ENCODE measurements at regions not wholly inside any gene's neighbourhood (a gene's known extent, or its start where the extent isn't known, plus 50 kb on each side); places are given as distances from the start of the nearest gene placed in this dataset.

GRCh38 chr17:72504783-72505182 is 384.0 kb downstream of the SOX9 start:
- H3K36me3 Mint-ChIP-seq: no peaks in the 10 kb centered on the region
- no peaks in the 10 kb centered on the region for H3K79me2 ChIP-seq (ENCODE audit: insufficient read depth, low read length)
- 97% methylated on average over 3 of the region's 4 CpGs for WGBS (ENCODE audit: insufficient coverage)

GRCh38 chr17:72506773-72507172 is 386.0 kb downstream of the SOX9 start:
- H3K9me3 Mint-ChIP-seq: peaks cover 0 to 10% (median 4%) of the 10 kb centered on the region in 7 donors
- intact Hi-C loops (cut with micrococcal nuclease): no loop called here
- no peaks in the 10 kb centered on the region for H3K36me3 ChIP-seq (replicated peaks in 1 of 2; ENCODE audit: control insufficient read depth in 1 of 2, insufficient read depth in 2 of 2, low read length in 2 of 2)
- WGBS (ENCODE audit: insufficient coverage): 83% methylated on average over 1 of the region's 12 CpGs
- H3K27ac Mint-ChIP-seq: no peak overlapping the region
- H3K9ac ChIP-seq (ENCODE audit: insufficient read depth, low read length, poor library complexity, severe bottlenecking): no peak overlapping the region
- no peak overlapping the region for H3K4me3 ChIP-seq (replicated peaks in 1 of 3; ENCODE audit: low read depth in 2 of 3, low read length in 3 of 3)
- H3K79me2 ChIP-seq (ENCODE audit: insufficient read depth, low read length): no peaks in the 10 kb centered on the region
- H3K27me3 Mint-ChIP-seq (ENCODE audit: low read depth in 3 of 3): peaks cover 4 to 13% (median 9%) of the 10 kb centered on the region in 3 donors
- H2AFZ ChIP-seq (ENCODE audit: insufficient read depth, low read depth, low read length, poor library complexity, severe bottlenecking): no peak overlapping the region
- H3K27ac ChIP-seq (ENCODE audit: low read depth in 1 of 2, low read length in 2 of 2): no peak overlapping the region
- no peak for DNase-seq
- no peak overlapping the region for H3K4me3 Mint-ChIP-seq
- no peaks in the 10 kb centered on the region for H3K27me3 ChIP-seq (ENCODE audit: control insufficient read depth in 2 of 2, insufficient read depth in 2 of 2, low read length in 2 of 2)
- H4K20me1 ChIP-seq (ENCODE audit: insufficient read depth, low read length): no peaks in the 10 kb centered on the region
- no peaks in the 10 kb centered on the region for H3K36me3 Mint-ChIP-seq
- no peaks in the 10 kb centered on the region for H3K9me3 ChIP-seq (replicated peaks in 1 of 2; ENCODE audit: control insufficient read depth in 1 of 2, insufficient read depth in 1 of 2, low read length in 2 of 2)
- H3K4me1 Mint-ChIP-seq: no peaks in the 10 kb centered on the region
- H3K4me1 ChIP-seq (ENCODE audit: control insufficient read depth in 1 of 2, insufficient read depth in 2 of 2, low read length in 2 of 2): no peaks in the 10 kb centered on the region
- no peak overlapping the region for H3K4me2 ChIP-seq (replicated peaks; ENCODE audit: extremely low read depth, low read length, poor library complexity, severe bottlenecking)
- TF ChIP-seq CTCF (IDR thresholded peaks at IDR 0.05): no peak

More at GRCh38 chr17:72504783-72505182, 384.0 kb downstream of the SOX9 start:
- H3K4me3 Mint-ChIP-seq: no peak overlapping the region
- no peak for TF ChIP-seq CTCF (IDR thresholded peaks at IDR 0.05)
- no peaks in the 10 kb centered on the region for H3K4me1 Mint-ChIP-seq
- no peak overlapping the region for H3K4me2 ChIP-seq (replicated peaks; ENCODE audit: extremely low read depth, low read length, poor library complexity, severe bottlenecking)
- H3K9me3 Mint-ChIP-seq: peaks cover 0 to 10% (median 4%) of the 10 kb centered on the region in 7 donors
- no peak for DNase-seq
- intact Hi-C loops (cut with micrococcal nuclease): no loop called here
- no peak overlapping the region for H3K9ac ChIP-seq (ENCODE audit: insufficient read depth, low read length, poor library complexity, severe bottlenecking)
- no peaks in the 10 kb centered on the region for H3K27me3 ChIP-seq (ENCODE audit: control insufficient read depth in 2 of 2, insufficient read depth in 2 of 2, low read length in 2 of 2)
- peaks cover 3 to 10% (median 6%) of the 10 kb centered on the region in 3 donors for H3K27me3 Mint-ChIP-seq (ENCODE audit: low read depth in 3 of 3)
- H3K9me3 ChIP-seq (replicated peaks in 1 of 2; ENCODE audit: control insufficient read depth in 1 of 2, insufficient read depth in 1 of 2, low read length in 2 of 2): no peaks in the 10 kb centered on the region
- H3K36me3 ChIP-seq (replicated peaks in 1 of 2; ENCODE audit: control insufficient read depth in 1 of 2, insufficient read depth in 2 of 2, low read length in 2 of 2): no peaks in the 10 kb centered on the region
- no peak overlapping the region for H2AFZ ChIP-seq (ENCODE audit: insufficient read depth, low read depth, low read length, poor library complexity, severe bottlenecking)
- H3K27ac Mint-ChIP-seq: no peak overlapping the region
- H3K4me1 ChIP-seq (ENCODE audit: control insufficient read depth in 1 of 2, insufficient read depth in 2 of 2, low read length in 2 of 2): no peaks in the 10 kb centered on the region
- no peaks in the 10 kb centered on the region for H4K20me1 ChIP-seq (ENCODE audit: insufficient read depth, low read length)
- H3K4me3 ChIP-seq (replicated peaks in 1 of 3; ENCODE audit: low read depth in 2 of 3, low read length in 3 of 3): no peak overlapping the region
- H3K27ac ChIP-seq (ENCODE audit: low read depth in 1 of 2, low read length in 2 of 2): no peak overlapping the region
